Transverse colon (tissue), 4 donors: ENCODE measurements at regions not wholly inside any gene's neighbourhood (a gene's known extent, or its start where the extent isn't known, plus 50 kb on each side); places are given as distances from the start of the nearest gene placed in this dataset.

ENCODE experiments used
- DNase-seq: peaks from one replicate; pipeline ENCODE4 v3.0.0-alpha.2; 2019
- H3K27ac ChIP-seq, 4 donors: fragments of 200-600 bp; sonication (generic); 2 replicates each; pipeline ENCODE4 v1.5.1; 2016 to 2018; ENCODE audit warnings: inconsistent platforms in 4 of 4
- H3K27me3 ChIP-seq: fragments of 200-600 bp; sonication (generic); 2 replicates; pipeline ENCODE4 v1.5.1; 2017; ENCODE audit warnings: inconsistent platforms
- H3K36me3 ChIP-seq, 4 donors: fragments of 200-600 bp; sonication (generic); 2 replicates each; pipeline ENCODE4 v1.5.1; 2017 to 2019; ENCODE audit warnings: inconsistent platforms in 4 of 4
- H3K4me1 ChIP-seq, 4 donors: fragments of 200-600 bp; sonication (generic); 2 replicates each; pipeline ENCODE4 v1.5.1; 2017 to 2020; ENCODE audit warnings: inconsistent platforms in 4 of 4
- H3K4me3 ChIP-seq, 4 donors: fragments of 200-600 bp; sonication (generic); 1 replicate in 1 of 4; 2 replicates in 3 of 4; pipeline versions ENCODE4 v1.5.1 to v1.6.1; 2017 to 2019; ENCODE audit warnings: inconsistent platforms in 4 of 4
- H3K9me3 ChIP-seq, 2 donors: fragments of 200-600 bp; sonication (generic); 2 replicates each; pipeline ENCODE4 v1.5.1; 2017 to 2019; ENCODE audit warnings: inconsistent platforms in 2 of 2
- EP300 ChIP-seq: sonication (generic); formaldehyde crosslinking; IDR thresholded peaks from one replicate; pipeline ENCODE4 v1.6.1; 2017; ENCODE audit warnings: antibody characterized with exemption, low read depth
- POLR2A ChIP-seq: fragments of 450-650 bp; IDR thresholded peaks from one replicate; pipeline ENCODE4 v1.6.1; 2016; ENCODE audit warnings: antibody characterized with exemption, mild to moderate bottlenecking, moderate library complexity
- POLR2AphosphoS5 ChIP-seq, 3 donors: sonication (generic); formaldehyde crosslinking; IDR thresholded peaks; one replicate each; pipeline ENCODE4 v1.6.1; 2016; ENCODE audit warnings: antibody characterized with exemption in 3 of 3
- WGBS, 2 donors: methylation state at CpG; one replicate each; pipeline ENCODE4 v1.1.5; 2018; ENCODE audit warnings: low coverage in 1 of 2; 5-methylcytosine and 5-hydroxymethylcytosine counted together
- in situ Hi-C, 4 donors: fragments of 200-750 bp; cut with MboI; loops; one replicate each; pipeline versions ENCODE4 v1.15.0 to v1.15.1; 2017; ENCODE audit warnings: low sequenced_read_pairs in 3 of 4, low pct_ligation_motif_present in 1 of 4, low pct_unique_long_range_greater_than_20kb in 1 of 4
- intact Hi-C: fragments of 100-400 bp; cut with DNase I; formaldehyde crosslinking; loops from one replicate; pipeline ENCODE4 v1.15.1; 2023; ENCODE audit warnings: low total_unique reads
- TF ChIP-seq, protein P1 (sequence below), 5 experiments: fragments of 200-600 bp in 3 of 5; fragments of 450-650 bp in 2 of 5; sonication (generic) in 3 of 5; IDR thresholded peaks; 1 replicate in 2 of 5; 2 replicates in 3 of 5; pipeline ENCODE4 v1.5.1; 2016 to 2017; ENCODE audit warnings: antibody characterized with exemption in 5 of 5, inconsistent platforms in 3 of 5, mild to moderate bottlenecking in 2 of 5, moderate library complexity in 1 of 5

DNA sequence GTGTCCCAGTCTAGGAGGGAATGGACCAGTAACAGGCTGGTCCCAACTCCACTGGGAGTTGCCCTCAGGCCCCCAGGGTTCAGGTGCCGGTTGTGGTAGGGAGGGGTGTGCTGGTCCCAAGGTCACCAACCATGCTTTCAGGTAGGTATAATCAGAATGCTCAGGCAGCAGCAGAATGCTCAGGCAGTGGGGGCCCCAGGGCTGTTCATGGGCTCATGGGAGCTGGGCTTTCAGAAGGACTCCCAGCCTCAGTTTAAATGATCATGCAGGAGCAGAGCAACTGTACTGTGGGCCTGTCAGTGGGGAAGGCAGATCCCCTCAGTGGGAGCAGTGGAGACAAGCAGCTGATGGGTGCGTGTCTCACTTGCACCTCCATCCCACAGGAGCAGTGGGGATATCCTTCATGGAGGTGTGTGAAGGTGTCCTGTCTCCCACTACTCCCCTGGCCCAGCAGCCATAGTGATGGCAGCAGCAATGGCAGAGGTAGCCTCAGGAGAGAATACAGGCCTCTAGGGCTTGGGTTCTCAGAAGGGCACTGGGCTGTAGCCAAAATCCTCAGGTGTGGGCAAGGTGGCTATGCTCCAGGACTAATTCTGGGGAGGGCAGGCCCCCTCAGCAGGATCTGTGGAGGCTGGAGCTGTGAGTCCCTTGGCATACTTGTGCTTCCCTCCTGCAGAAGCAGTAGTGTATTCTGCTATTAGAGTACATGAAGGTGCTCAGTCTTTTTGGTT lies 917.3 kb upstream of the B3GALT2 start:
- Histone ChIP-seq H3K27ac (no peak overlapping the region), H3K36me3 (no peaks in the 10 kb centered on the region), H3K27me3 (no peaks in the 10 kb centered on the region), H3K9me3 (no peaks in the 10 kb centered on the region), H3K4me1 (peaks cover 0 to 2% (median 0%) of the 10 kb centered on the region in 4 donors), H3K4me3 (no peak overlapping the region)
- in situ Hi-C loops (no loop called here), intact Hi-C loops (no loop called here)
- TF ChIP-seq EP300 (no peak), POLR2AphosphoS5 (IDR thresholded peaks at IDR 0.05) (no peak), POLR2A (no peak)
- TF ChIP-seq, protein P1, sequence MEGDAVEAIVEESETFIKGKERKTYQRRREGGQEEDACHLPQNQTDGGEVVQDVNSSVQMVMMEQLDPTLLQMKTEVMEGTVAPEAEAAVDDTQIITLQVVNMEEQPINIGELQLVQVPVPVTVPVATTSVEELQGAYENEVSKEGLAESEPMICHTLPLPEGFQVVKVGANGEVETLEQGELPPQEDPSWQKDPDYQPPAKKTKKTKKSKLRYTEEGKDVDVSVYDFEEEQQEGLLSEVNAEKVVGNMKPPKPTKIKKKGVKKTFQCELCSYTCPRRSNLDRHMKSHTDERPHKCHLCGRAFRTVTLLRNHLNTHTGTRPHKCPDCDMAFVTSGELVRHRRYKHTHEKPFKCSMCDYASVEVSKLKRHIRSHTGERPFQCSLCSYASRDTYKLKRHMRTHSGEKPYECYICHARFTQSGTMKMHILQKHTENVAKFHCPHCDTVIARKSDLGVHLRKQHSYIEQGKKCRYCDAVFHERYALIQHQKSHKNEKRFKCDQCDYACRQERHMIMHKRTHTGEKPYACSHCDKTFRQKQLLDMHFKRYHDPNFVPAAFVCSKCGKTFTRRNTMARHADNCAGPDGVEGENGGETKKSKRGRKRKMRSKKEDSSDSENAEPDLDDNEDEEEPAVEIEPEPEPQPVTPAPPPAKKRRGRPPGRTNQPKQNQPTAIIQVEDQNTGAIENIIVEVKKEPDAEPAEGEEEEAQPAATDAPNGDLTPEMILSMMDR (IDR thresholded peaks at IDR 0.05) = no peak
- WGBS, 2 donors = 66 to 100% methylated on average over 1 to 2 of the region's 2 CpGs
- DNase-seq = no peak

GRCh38 chr1:194103101-194103500 lies 916.7 kb upstream of the B3GALT2 start:
- TF ChIP-seq, protein P1 (IDR thresholded peaks at IDR 0.05) = no peak
- no peak for TF ChIP-seq POLR2A
- no peak for TF ChIP-seq EP300
- no peak for TF ChIP-seq POLR2AphosphoS5 (IDR thresholded peaks at IDR 0.05)
- in situ Hi-C loops = no loop called here
- no peak for DNase-seq
- WGBS, 2 donors = 67% methylated on average over 1 of the region's 1 CpG; no CpG with 5 or more reads in 1 of the 2 donors
- H3K9me3 ChIP-seq = no peaks in the 10 kb centered on the region
- no peak overlapping the region for H3K27ac ChIP-seq
- H3K4me1 ChIP-seq = peaks cover 0 to 2% (median 0%) of the 10 kb centered on the region in 4 donors
- no peaks in the 10 kb centered on the region for H3K36me3 ChIP-seq
- no peak overlapping the region for H3K4me3 ChIP-seq
- intact Hi-C loops = no loop called here
- no peaks in the 10 kb centered on the region for H3K27me3 ChIP-seq

DNA sequence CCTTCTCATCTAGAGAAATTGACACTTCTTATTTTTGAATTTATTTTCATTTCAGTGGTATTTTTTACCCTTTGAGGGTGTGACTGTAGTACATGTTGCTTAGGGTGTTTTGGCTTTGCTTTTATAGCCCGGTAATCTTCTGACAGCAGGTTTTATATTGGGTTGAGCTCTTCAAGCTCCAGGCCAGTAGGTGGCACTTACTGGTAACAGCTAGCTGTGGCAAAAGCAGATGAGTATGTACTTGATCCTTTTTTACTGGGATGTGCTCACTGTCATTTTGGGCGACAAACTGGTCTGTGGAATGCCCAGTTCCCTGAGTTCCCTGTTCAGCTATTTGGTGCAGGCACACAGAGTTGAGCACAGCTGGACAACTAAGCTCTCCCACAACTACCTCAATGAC lies 916.2 kb upstream of the B3GALT2 start:
- intact Hi-C loops = no loop called here
- WGBS, 2 donors = 50 to 65% methylated on average over 2 of the region's 2 CpGs
- H3K27ac ChIP-seq = no peak overlapping the region
- no peaks in the 10 kb centered on the region for H3K9me3 ChIP-seq
- no peaks in the 10 kb centered on the region for H3K27me3 ChIP-seq
- H3K4me3 ChIP-seq = no peak overlapping the region
- no peaks in the 10 kb centered on the region for H3K36me3 ChIP-seq
- TF ChIP-seq POLR2A = no peak
- DNase-seq = no peak
- in situ Hi-C loops = no loop called here
- peaks cover 0 to 2% (median 0%) of the 10 kb centered on the region in 4 donors for H3K4me1 ChIP-seq

GRCh38 chr1:194084755-194085154 lies 898.3 kb upstream of the B3GALT2 start:
- H3K4me1 ChIP-seq = peaks cover 0 to 3% (median 0%) of the 10 kb centered on the region in 4 donors
- H3K36me3 ChIP-seq = no peaks in the 10 kb centered on the region
- no peak for DNase-seq
- intact Hi-C loops = no loop called here
- no peak for TF ChIP-seq EP300
- no peak overlapping the region for H3K27ac ChIP-seq
- no peaks in the 10 kb centered on the region for H3K27me3 ChIP-seq
- in situ Hi-C loops = no loop called here
- 40 to 52% methylated on average over 1 to 3 of the region's 3 CpGs for WGBS, 2 donors
- no peaks in the 10 kb centered on the region for H3K9me3 ChIP-seq
- H3K4me3 ChIP-seq = no peak overlapping the region

GRCh38 chr1:194081444-194081843 lies 895.0 kb upstream of the B3GALT2 start:
- no peaks in the 10 kb centered on the region for H3K27me3 ChIP-seq
- peaks cover 0 to 3% (median 0%) of the 10 kb centered on the region in 4 donors for H3K4me1 ChIP-seq
- no peak for TF ChIP-seq POLR2AphosphoS5 (IDR thresholded peaks at IDR 0.05)
- H3K9me3 ChIP-seq = no peaks in the 10 kb centered on the region
- intact Hi-C loops (no loop called here), in situ Hi-C loops (no loop called here)
- H3K27ac ChIP-seq = no peak overlapping the region
- H3K36me3 ChIP-seq = no peaks in the 10 kb centered on the region
- no peak overlapping the region for H3K4me3 ChIP-seq
- no peak for DNase-seq
